Nephron (organoid): ENCODE measurements at regions not wholly inside any gene's neighbourhood (a gene's known extent, or its start where the extent isn't known, plus 50 kb on each side); places are given as distances from the start of the nearest gene placed in this dataset.

Source experiments
- H3K27ac Mint-ChIP-seq, 3 experiments: 2 replicates each; pipeline ENCODE4 v1.8.0; 2020; ENCODE audit warnings: mixed read lengths in 3 of 3, mild to moderate bottlenecking in 2 of 3, moderate library complexity in 1 of 3
- H3K27me3 Mint-ChIP-seq: 2 replicates; pipeline ENCODE4 v1.8.0; 2021; ENCODE audit warnings: low read depth, mild to moderate bottlenecking, moderate library complexity, mixed read lengths
- H3K36me3 Mint-ChIP-seq: 2 replicates; pipeline ENCODE4 v1.8.0; 2020; ENCODE audit warnings: low read depth, mixed read lengths
- H3K4me1 Mint-ChIP-seq: 2 replicates; pipeline ENCODE4 v1.8.0; 2020; ENCODE audit warnings: mixed read lengths
- H3K4me3 Mint-ChIP-seq, 3 experiments: 2 replicates each; pipeline ENCODE4 v1.8.0; 2020; ENCODE audit warnings: mild to moderate bottlenecking in 3 of 3, mixed read lengths in 3 of 3, moderate library complexity in 2 of 3
- H3K9me3 Mint-ChIP-seq: 2 replicates; pipeline ENCODE4 v1.8.0; 2020; ENCODE audit warnings: mixed read lengths
- CTCF ChIP-seq, 3 experiments: fragments of 200-600 bp; sonication (generic); IDR thresholded peaks; one replicate each; pipeline ENCODE4 v1.5.0; 2021; ENCODE audit warnings: antibody characterized with exemption in 3 of 3; ENCODE audit not compliant: unreplicated experiment in 3 of 3

DNA sequence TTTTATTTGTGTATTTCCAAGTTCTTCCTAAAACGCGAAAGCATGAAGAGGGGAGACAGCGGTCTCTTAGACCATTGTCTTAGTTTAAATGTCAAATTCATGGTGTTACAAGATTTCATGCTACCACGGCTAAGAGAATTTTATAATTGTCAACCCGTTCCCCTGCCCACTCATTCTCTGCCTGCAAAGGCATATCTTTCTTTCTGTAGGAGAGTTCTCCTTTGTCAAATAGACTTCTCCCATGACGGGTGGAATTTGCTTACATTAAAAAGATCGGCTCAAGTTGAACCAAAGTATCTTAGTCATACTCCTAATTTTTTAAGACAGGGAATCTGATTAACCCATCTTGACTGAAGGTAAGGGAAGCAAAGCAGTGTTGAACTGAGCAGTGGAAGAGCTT is 539.2 kb downstream of the REEP3 start:
- Mint-ChIP-seq H3K9me3 (no peaks in the 10 kb centered on the region), H3K4me3 (no peak overlapping the region), H3K27ac (no peak overlapping the region), H3K4me1 (no peaks in the 10 kb centered on the region), H3K27me3 (peaks cover 6% of the 10 kb centered on the region), H3K36me3 (no peaks in the 10 kb centered on the region)
- TF ChIP-seq CTCF (IDR thresholded peaks at IDR 0.05; ENCODE audit: unreplicated experiment in 3 of 3) = no peak

DNA sequence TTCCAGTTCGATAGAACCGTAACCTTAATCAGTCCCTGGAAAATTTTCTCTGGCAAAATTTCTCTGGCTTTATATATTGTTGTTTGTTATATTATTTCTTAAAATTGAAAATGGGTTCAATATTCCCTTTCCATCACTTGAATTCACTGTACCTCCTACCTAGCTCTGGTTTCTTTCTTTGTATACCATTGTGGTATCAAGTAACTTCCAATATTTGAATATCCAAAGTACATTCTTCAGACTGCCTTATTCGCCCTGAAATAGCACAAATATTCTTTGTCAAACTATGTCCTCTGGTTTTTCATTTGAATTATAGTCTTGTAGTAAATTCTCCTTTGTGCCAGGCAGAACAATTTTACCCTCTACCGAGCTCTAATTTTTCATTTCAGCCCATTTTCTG is 541.6 kb downstream of the REEP3 start:
- no peak overlapping the region for H3K4me3 Mint-ChIP-seq
- H3K27ac Mint-ChIP-seq = no peak overlapping the region
- no peaks in the 10 kb centered on the region for H3K9me3 Mint-ChIP-seq
- H3K27me3 Mint-ChIP-seq = peaks cover 6% of the 10 kb centered on the region
- peaks cover 20% of the 10 kb centered on the region for H3K4me1 Mint-ChIP-seq
- no peak for TF ChIP-seq CTCF (IDR thresholded peaks at IDR 0.05; ENCODE audit: unreplicated experiment in 3 of 3)
- no peaks in the 10 kb centered on the region for H3K36me3 Mint-ChIP-seq

DNA sequence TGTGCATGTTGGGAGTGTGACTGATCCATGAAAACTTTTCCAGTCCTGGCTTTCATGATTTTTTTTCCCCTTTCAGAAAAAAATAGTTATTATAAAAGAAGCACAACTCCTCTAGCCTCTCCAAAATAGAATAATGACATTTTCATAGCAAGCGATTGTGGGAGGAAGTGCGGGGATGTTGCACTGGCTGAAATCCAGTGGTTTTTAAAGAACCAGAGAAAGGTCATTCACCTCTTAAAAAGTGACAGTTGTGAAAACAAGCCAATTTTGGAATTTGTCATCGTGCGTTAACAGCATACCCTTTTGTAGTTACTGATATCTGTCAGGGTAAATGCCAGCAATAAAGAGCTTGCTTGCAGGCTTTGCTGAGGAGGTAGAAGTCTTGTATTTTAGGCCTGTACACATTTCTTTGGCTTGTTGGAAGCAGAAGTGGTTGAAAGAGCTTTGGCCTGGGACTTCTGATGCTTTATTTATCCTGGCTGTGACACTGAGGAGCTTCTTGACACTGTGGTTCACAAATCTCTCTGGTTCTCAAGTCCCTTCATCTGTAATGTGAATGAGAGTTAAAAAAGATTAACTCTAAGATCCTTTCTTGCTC is 545.9 kb downstream of the REEP3 start:
- Mint-ChIP-seq H3K27me3 (no peaks in the 10 kb centered on the region), H3K9me3 (no peaks in the 10 kb centered on the region), H3K4me3 (no peak overlapping the region), H3K36me3 (no peaks in the 10 kb centered on the region), H3K27ac (peak overlapping the region; percentile 62 to 87 (median 81)), H3K4me1 (peaks cover 20% of the 10 kb centered on the region)
- TF ChIP-seq CTCF (IDR thresholded peaks at IDR 0.05; ENCODE audit: unreplicated experiment in 3 of 3) = no peak

DNA sequence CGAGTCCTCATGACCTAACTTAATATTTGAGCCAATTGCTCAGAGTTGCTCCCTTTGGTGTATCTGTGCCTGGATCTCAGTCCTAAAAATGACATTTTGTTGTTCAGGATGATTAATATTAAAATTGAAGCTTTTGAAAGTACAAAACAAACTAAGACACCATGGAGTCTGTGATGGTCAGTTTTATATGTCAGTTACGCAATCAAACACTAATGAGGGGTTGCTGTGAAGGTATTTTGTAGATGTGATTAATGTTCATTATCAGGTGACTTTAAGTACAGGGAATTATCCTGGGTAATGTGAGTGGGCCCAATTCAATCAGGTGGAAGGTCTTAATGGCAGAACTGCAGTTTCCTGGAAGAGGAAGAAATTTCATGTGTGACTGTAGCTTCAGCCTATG is 546.7 kb downstream of the REEP3 start:
- no peak for TF ChIP-seq CTCF (IDR thresholded peaks at IDR 0.05; ENCODE audit: unreplicated experiment in 3 of 3)
- Mint-ChIP-seq H3K9me3 (no peaks in the 10 kb centered on the region), H3K27ac (peak overlapping the region; percentile 62 to 87 (median 81)), H3K27me3 (no peaks in the 10 kb centered on the region), H3K4me3 (no peak overlapping the region), H3K4me1 (peaks cover 20% of the 10 kb centered on the region), H3K36me3 (no peaks in the 10 kb centered on the region)

GRCh38 chr10:64070241-64070640 is 549.0 kb downstream of the REEP3 start:
- Mint-ChIP-seq H3K27me3 (no peaks in the 10 kb centered on the region), H3K4me3 (no peak overlapping the region), H3K4me1 (peaks cover 20% of the 10 kb centered on the region), H3K36me3 (no peaks in the 10 kb centered on the region), H3K9me3 (no peaks in the 10 kb centered on the region), H3K27ac (no peak overlapping the region)
- TF ChIP-seq CTCF (IDR thresholded peaks at IDR 0.05; ENCODE audit: unreplicated experiment in 3 of 3) = no peak

GRCh38 chr10:64071218-64071617 is 550.0 kb downstream of the REEP3 start:
- Mint-ChIP-seq H3K36me3 (no peaks in the 10 kb centered on the region), H3K4me3 (no peak overlapping the region), H3K27me3 (no peaks in the 10 kb centered on the region), H3K27ac (no peak overlapping the region), H3K9me3 (no peaks in the 10 kb centered on the region), H3K4me1 (peaks cover 14% of the 10 kb centered on the region)
- TF ChIP-seq CTCF (IDR thresholded peaks at IDR 0.05; ENCODE audit: unreplicated experiment in 3 of 3) = no peak
